HG02884 (cell line): ENCODE measurements at regions not wholly inside any gene's neighbourhood (a gene's known extent, or its start where the extent isn't known, plus 50 kb on each side); places are given as distances from the start of the nearest gene placed in this dataset.

Source experiments
- ATAC-seq: cut with Tn5 transposase; IDR thresholded peaks from one replicate; pipeline ENCODE4 v1.9.1; 2021; ENCODE audit warnings: mild to moderate bottlenecking, moderate library complexity; ENCODE audit not compliant: unreplicated experiment

- no peak for ATAC-seq
These were observed 1162.7 kb upstream of the ZEB2 start for GRCh38 chr2:145682546-145683157.

- ATAC-seq, result no peak
These were observed 1160.4 kb upstream of the ZEB2 start for GRCh38 chr2:145680276-145680675.

DNA sequence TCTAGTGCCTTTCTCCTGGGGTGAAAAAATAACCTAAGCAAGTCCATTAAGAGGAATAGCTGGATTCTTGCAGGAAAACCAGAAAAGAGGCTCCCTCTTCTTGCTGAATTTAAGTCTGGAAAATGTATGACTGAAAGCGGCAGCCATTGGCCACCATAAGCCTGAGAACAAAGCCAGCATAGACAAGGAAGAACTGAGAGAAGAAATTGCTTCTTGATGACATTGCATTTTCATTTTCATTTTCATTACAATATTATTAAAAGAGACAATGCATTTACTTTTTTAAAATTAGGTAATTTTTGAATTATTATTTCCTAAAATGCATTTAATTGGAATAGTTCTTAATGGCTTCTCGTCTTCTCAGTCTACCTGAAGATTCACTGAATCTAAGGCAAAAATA, 1157.5 kb upstream of the ZEB2 start:
- ATAC-seq, result no peak

- ATAC-seq, result no peak
These were observed 1154.8 kb upstream of the ZEB2 start for GRCh38 chr2:145674705-145675104.

DNA sequence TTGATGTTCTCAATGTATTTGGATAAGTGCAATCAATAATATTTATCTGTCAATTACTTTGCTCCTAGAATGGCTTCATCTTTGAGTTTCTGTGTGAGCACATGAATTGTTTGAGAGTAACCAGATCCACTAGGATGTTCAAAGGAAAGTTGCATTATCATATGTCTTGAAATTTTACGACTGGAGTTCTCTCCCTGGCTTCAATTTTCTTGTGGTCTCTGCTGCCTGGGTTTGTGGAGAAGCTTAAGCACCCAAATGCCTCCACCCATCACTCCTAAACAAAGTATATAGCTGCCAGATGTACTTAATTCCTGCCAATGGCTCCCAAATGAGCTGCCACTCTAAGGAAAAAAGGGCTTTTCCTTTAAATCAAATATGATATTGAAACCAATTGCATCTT, 1149.4 kb upstream of the ZEB2 start:
- ATAC-seq, result no peak

- ATAC-seq, result no peak
These were observed 1146.6 kb upstream of the ZEB2 start for GRCh38 chr2:145666552-145666951.

- no peak for ATAC-seq
These were observed 1137.3 kb upstream of the ZEB2 start for GRCh38 chr2:145657265-145657664.

- no peak for ATAC-seq
These were observed 1135.3 kb upstream of the ZEB2 start for GRCh38 chr2:145655165-145655765.

GRCh38 chr2:145654746-145655145, 1134.8 kb upstream of the ZEB2 start:
- ATAC-seq, result no peak

GRCh38 chr2:145654156-145654555, 1134.2 kb upstream of the ZEB2 start:
- no peak for ATAC-seq

- no peak for ATAC-seq
These were observed 1133.6 kb upstream of the ZEB2 start for GRCh38 chr2:145653553-145653952.

DNA sequence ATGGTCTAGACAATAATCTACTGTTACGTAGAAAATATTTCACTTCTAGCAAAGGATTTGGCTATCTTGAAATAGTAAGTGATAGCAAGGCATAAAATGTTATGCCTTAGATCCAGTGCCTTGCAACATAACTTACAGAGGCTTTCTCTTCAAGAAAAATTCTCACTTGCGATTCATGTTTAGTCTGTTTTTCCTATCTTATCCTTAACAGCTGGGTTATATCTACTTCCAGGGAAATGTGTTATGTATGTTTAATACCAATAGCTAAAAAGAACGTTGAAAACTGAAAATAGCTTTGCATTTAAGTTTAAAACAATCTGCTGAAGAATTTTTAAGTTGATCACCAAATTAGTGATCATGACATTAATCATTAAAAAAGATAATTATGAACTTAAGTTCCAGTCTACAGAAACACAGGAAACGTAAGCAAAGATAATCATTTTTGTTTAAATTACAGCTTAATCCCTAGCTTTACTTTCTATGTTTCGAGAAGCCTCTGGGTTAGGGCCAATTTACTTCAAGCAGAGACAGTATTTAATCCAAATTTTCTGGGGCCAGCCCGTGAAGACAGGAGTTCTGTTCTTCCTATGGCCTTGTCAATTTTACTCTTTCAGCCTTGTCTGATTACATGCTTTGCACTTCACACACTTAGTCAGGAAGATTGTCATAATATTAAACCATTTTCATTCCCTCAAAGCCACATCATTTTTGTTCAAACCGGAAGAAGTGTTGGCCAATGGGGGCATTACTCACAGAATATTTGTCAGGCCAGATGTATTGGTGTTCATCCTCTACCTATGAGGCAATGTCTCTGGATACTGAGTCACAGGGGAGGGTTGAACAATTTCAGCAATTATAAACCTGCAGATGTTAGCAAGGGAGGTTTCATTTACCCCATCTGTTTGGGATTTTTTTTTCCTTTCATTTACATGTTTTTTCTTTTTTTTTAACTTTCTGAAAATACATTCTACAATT, 1132.9 kb upstream of the ZEB2 start:
- ATAC-seq, result no peak

GRCh38 chr2:145652036-145652435, 1132.1 kb upstream of the ZEB2 start:
- ATAC-seq, result no peak

GRCh38 chr2:145650226-145650625, 1130.3 kb upstream of the ZEB2 start:
- no peak for ATAC-seq

- no peak for ATAC-seq
These were observed 1129.1 kb upstream of the ZEB2 start for GRCh38 chr2:145649061-145649460.

- ATAC-seq, result peak; percentile 97
These were observed 1124.9 kb upstream of the ZEB2 start for GRCh38 chr2:145644820-145645302.

DNA sequence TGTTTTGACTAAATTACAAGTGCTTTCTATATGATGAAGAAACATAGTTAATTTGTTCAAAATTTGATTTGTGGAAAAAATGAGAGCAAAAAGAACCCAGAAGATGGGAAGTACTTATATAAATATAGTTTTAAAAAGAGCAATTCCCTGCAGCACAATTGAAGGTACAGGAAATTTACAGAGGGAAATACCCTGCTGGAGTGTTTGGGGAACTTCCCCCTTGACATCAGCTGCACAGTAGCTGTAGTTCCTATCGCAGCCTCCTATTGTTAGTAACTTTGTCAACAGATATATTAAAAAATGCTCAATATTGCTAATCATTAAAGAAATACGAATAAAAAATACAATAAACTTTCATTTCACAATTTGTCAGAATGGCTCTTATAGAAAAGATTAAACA, 1118.8 kb upstream of the ZEB2 start:
- peak; percentile 70 for ATAC-seq

GRCh38 chr2:145635706-145636427, 1115.9 kb upstream of the ZEB2 start:
- ATAC-seq, result no peak

DNA sequence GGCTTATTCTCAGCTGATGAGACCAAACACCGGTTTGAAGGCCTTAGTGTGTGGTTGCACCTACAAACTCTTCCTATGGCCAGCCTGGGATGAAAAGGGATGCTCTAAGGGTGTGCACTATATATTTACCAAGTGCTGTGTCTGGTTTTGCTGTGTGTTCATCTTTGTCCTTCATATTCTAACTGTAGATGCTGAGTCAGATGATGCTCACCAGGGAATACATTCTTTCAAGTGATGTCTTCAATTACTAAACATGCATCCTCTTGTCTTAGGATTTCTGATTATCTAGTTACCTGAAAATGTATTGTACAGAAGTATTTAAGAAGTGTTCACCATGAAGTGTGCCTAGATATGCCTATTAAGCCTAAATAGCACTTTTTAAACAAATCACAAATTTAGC, 1111.6 kb upstream of the ZEB2 start:
- no peak for ATAC-seq

DNA sequence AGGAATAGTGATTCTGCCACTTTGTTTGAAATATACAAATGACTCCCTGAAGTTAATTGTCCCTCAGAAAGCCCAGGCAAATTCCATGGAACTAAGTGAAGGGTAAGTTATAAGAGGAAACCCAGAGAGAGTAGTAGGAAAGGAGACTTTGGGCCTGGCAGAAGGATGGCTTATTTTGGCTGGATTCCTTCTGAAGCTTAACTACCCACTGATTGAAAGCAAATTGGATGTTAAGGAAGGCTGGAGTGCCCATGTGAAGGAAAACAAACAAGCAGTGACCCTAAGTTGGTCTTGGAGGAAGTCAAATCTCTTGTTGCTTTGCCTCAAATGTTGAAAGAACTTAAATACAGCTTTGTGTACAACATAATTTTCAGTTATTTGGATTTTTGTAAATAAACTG, 1106.4 kb upstream of the ZEB2 start:
- ATAC-seq, result no peak

GRCh38 chr2:145625111-145625510, 1105.2 kb upstream of the ZEB2 start:
- ATAC-seq, result no peak
